LNCaP clone FGC (cell line): ENCODE measurements at regions not wholly inside any gene's neighbourhood (a gene's known extent, or its start where the extent isn't known, plus 50 kb on each side); places are given as distances from the start of the nearest gene placed in this dataset.

ENCODE experiments used
- DNase-seq: peaks from one replicate; pipeline ENCODE4 v3.0.0-alpha.2; 2011; ENCODE audit warnings: low read depth
- H3K4me3 ChIP-seq: 2 replicates; pipeline ENCODE4 v1.5.1; 2011; ENCODE audit warnings: mild to moderate bottlenecking, low read depth, low read length, control low read depth
- CTCF ChIP-seq: IDR thresholded peaks from 2 replicates; pipeline ENCODE4 v1.5.1; 2012; ENCODE audit warnings: mild to moderate bottlenecking; ENCODE audit not compliant: control insufficient read depth, insufficient read depth; ENCODE audit errors: extremely low read depth

- no peak overlapping the region for H3K4me3 ChIP-seq
- DNase-seq, result no peak
- TF ChIP-seq CTCF, result no peak
Observed at GRCh38 chr12:130007771-130008170, 103.9 kb upstream of the TMEM132D start.

- H3K4me3 ChIP-seq, result no peak overlapping the region
- TF ChIP-seq CTCF, result no peak
- DNase-seq, result no peak
Observed at GRCh38 chr12:130008241-130008640, 104.4 kb upstream of the TMEM132D start.

DNA sequence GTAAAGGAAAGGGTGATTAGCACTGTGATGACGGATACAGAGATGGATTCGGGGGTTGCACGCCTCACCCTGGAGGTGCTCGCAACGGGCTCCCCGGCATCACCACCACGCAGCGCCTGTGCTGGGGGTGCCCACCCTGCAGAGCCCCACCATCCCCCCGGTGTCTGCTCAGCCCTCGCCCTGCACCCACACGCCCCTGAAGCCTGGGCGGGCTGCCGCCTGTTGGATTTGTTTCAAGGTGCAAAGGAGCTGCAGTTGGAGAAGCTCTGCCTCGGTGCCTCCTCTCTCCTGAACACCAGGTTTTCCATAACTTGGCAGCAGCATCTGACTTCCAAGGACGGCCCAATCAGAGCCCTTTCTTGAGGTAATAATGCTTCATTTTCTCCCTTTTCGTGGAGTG, 106.1 kb upstream of the TMEM132D start:
- no peak for DNase-seq
- no peak for TF ChIP-seq CTCF
- no peak overlapping the region for H3K4me3 ChIP-seq

DNA sequence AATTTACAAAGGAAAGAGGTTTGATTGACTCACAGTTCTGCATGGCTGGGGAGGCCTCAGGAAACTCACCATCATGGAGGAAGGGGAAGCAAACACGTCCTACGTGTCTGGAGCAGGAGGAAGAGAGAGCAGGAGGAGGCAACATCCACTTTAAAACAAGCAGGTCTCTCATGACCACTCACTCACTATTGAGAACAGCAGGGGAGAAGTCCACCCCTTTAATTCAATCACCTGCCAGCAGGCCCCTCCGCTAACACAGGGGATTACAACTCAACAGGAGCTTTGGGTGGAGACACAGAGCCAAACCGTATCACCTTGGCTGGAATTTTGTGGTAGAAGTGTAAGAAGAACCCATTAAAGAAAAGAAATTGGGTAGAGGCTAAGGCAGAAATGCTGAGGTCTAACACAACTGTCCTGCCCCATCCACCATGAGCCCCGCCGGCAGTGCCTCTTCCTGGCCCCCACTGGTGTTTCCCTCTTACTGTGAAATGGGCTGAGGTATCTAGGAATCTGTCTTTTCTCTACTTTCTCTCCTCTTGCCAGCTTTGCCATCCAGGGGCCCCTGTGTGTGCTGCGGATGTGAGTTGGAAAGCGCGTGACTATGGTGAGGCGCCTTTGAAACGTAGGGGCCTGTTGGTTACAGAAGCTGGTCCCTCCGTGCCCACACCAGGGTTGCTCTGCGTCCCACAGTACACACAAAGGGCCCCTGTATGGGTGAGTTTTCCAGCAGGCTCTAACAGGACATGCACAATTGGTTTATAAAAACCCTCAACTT, 108.0 kb upstream of the TMEM132D start:
- H3K4me3 ChIP-seq, result no peak overlapping the region
- no peak for TF ChIP-seq CTCF
- no peak for DNase-seq

- H3K4me3 ChIP-seq, result no peak overlapping the region
- DNase-seq, result no peak
- TF ChIP-seq CTCF, result peak; percentile 90
Observed at GRCh38 chr12:130013771-130014484, 110.1 kb upstream of the TMEM132D start.

- H3K4me3 ChIP-seq, result no peak overlapping the region
- no peak for DNase-seq
Observed at GRCh38 chr12:130014485-130014807, 110.6 kb upstream of the TMEM132D start.

More at GRCh38 chr12:130014485-130014807, 110.6 kb upstream of the TMEM132D start:
- peak; percentile 27 for TF ChIP-seq CTCF
